ENCODE measurements at regions not wholly inside any gene's neighbourhood (a gene's known extent, or its start where the extent isn't known, plus 50 kb on each side); places are given as distances from the start of the nearest gene placed in this dataset.
"Not testable (repeated sequence)": the region's sequence is repeated elsewhere in the genome, so short reads cannot be mapped to it uniquely, and the experiment has no call there.

GRCh38 chr9:89854715-89855475, 250.1 kb downstream of the GADD45G start:
- H3K4me3 ChIP-seq (ENCODE audit: low read length), result no peak overlapping the region

GRCh38 chr9:89856296-89856695, 251.5 kb downstream of the GADD45G start:
- H3K4me3 ChIP-seq (ENCODE audit: low read length), result not testable (repeated sequence)

More at GRCh38 chr9:89854715-89855475, 250.1 kb downstream of the GADD45G start:
- no peak for TF ChIP-seq ZNF274 (IDR thresholded peaks at IDR 0.05; ENCODE audit: low read depth, low read length)

- H3K4me3 ChIP-seq (ENCODE audit: low read length), result not testable (repeated sequence)
These were observed 252.1 kb downstream of the GADD45G start for GRCh38 chr9:89856950-89857349.

GRCh38 chr9:89859842-89860241, 255.0 kb downstream of the GADD45G start:
- H3K4me3 ChIP-seq (ENCODE audit: low read length), result not testable (repeated sequence)

GRCh38 chr9:89861371-89861770, 256.6 kb downstream of the GADD45G start:
- not testable (repeated sequence) for H3K4me3 ChIP-seq (ENCODE audit: low read length)

- no peak for TF ChIP-seq ZNF274 (IDR thresholded peaks at IDR 0.05; ENCODE audit: low read depth, low read length)
- H3K4me3 ChIP-seq (ENCODE audit: low read length), result no peak overlapping the region
These were observed 257.5 kb downstream of the GADD45G start for GRCh38 chr9:89862316-89862715.

GRCh38 chr9:89863141-89863540, 258.3 kb downstream of the GADD45G start:
- no peak overlapping the region for H3K4me3 ChIP-seq (ENCODE audit: low read length)
- TF ChIP-seq ZNF274 (IDR thresholded peaks at IDR 0.05; ENCODE audit: low read depth, low read length), result no peak

- no peak overlapping the region for H3K4me3 ChIP-seq (ENCODE audit: low read length)
- TF ChIP-seq ZNF274 (IDR thresholded peaks at IDR 0.05; ENCODE audit: low read depth, low read length), result no peak
These were observed 259.0 kb downstream of the GADD45G start for GRCh38 chr9:89863837-89864236.

- TF ChIP-seq ZNF274 (IDR thresholded peaks at IDR 0.05; ENCODE audit: low read depth, low read length), result no peak
These were observed 259.4 kb downstream of the GADD45G start for GRCh38 chr9:89864257-89864656.

GRCh38 chr9:89864731-89865130, 259.9 kb downstream of the GADD45G start:
- H3K4me3 ChIP-seq (ENCODE audit: low read length), result no peak overlapping the region
- TF ChIP-seq ZNF274 (IDR thresholded peaks at IDR 0.05; ENCODE audit: low read depth, low read length), result no peak

More at GRCh38 chr9:89864257-89864656, 259.4 kb downstream of the GADD45G start:
- no peak overlapping the region for H3K4me3 ChIP-seq (ENCODE audit: low read length)

- no peak for TF ChIP-seq ZNF274 (IDR thresholded peaks at IDR 0.05; ENCODE audit: low read depth, low read length)
- H3K4me3 ChIP-seq (ENCODE audit: low read length), result no peak overlapping the region
These were observed 260.5 kb downstream of the GADD45G start for GRCh38 chr9:89865357-89865756.

GRCh38 chr9:89865981-89866380, 261.2 kb downstream of the GADD45G start:
- no peak overlapping the region for H3K4me3 ChIP-seq (ENCODE audit: low read length)
- TF ChIP-seq ZNF274 (IDR thresholded peaks at IDR 0.05; ENCODE audit: low read depth, low read length), result no peak

- no peak for TF ChIP-seq ZNF274 (IDR thresholded peaks at IDR 0.05; ENCODE audit: low read depth, low read length)
- no peak overlapping the region for H3K4me3 ChIP-seq (ENCODE audit: low read length)
These were observed 261.9 kb downstream of the GADD45G start for GRCh38 chr9:89866701-89867100.

- no peak overlapping the region for H3K4me3 ChIP-seq (ENCODE audit: low read length)
- TF ChIP-seq ZNF274 (IDR thresholded peaks at IDR 0.05; ENCODE audit: low read depth, low read length), result no peak
These were observed 263.3 kb downstream of the GADD45G start for GRCh38 chr9:89868100-89868499.

GRCh38 chr9:89869793-89870580, 265.2 kb downstream of the GADD45G start:
- no peak for TF ChIP-seq ZNF274 (IDR thresholded peaks at IDR 0.05; ENCODE audit: low read depth, low read length)
- no peak overlapping the region for H3K4me3 ChIP-seq (ENCODE audit: low read length)

All from GM08714 (cell line).